ENCODE measurements at regions not wholly inside any gene's neighbourhood (a gene's known extent, or its start where the extent isn't known, plus 50 kb on each side); places are given as distances from the start of the nearest gene placed in this dataset.
"Not testable (repeated sequence)": the region's sequence is repeated elsewhere in the genome, so short reads cannot be mapped to it uniquely, and the experiment has no call there.

- no peak for DNase-seq (ENCODE audit: low read depth)
Measured at GRCh38 chr18:68400889-68401288, 314.0 kb downstream of the TMX3 start.

GRCh38 chr18:68399721-68400120 is 315.2 kb downstream of the TMX3 start:
- DNase-seq (ENCODE audit: low read depth): no peak
- no peak overlapping the region for H3K4me3 ChIP-seq (ENCODE audit: low read depth, low read length)
- no peak for TF ChIP-seq CTCF (IDR thresholded peaks at IDR 0.05; ENCODE audit: insufficient read depth, low read length)

More at GRCh38 chr18:68400889-68401288, 314.0 kb downstream of the TMX3 start:
- no peak for TF ChIP-seq CTCF (IDR thresholded peaks at IDR 0.05; ENCODE audit: insufficient read depth, low read length)
- no peak overlapping the region for H3K4me3 ChIP-seq (ENCODE audit: low read depth, low read length)

GRCh38 chr18:68397241-68398035 is 317.5 kb downstream of the TMX3 start:
- TF ChIP-seq CTCF (IDR thresholded peaks at IDR 0.05; ENCODE audit: insufficient read depth, low read length): no peak
- H3K4me3 ChIP-seq (ENCODE audit: low read depth, low read length): no peak overlapping the region
- DNase-seq (ENCODE audit: low read depth): peak; percentile 59

GRCh38 chr18:68394705-68395104 is 320.2 kb downstream of the TMX3 start:
- peak; percentile 16 for DNase-seq (ENCODE audit: low read depth)
- no peak overlapping the region for H3K4me3 ChIP-seq (ENCODE audit: low read depth, low read length)
- TF ChIP-seq CTCF (IDR thresholded peaks at IDR 0.05; ENCODE audit: insufficient read depth, low read length): no peak

- no peak overlapping the region for H3K4me3 ChIP-seq (ENCODE audit: low read depth, low read length)
- no peak for TF ChIP-seq CTCF (IDR thresholded peaks at IDR 0.05; ENCODE audit: insufficient read depth, low read length)
- no peak for DNase-seq (ENCODE audit: low read depth)
Measured at GRCh38 chr18:68391801-68392200, 323.1 kb downstream of the TMX3 start.

- peak; percentile 7 for DNase-seq (ENCODE audit: low read depth)
- TF ChIP-seq CTCF (IDR thresholded peaks at IDR 0.05; ENCODE audit: insufficient read depth, low read length): no peak
- no peak overlapping the region for H3K4me3 ChIP-seq (ENCODE audit: low read depth, low read length)
Measured at GRCh38 chr18:68387246-68387645, 327.7 kb downstream of the TMX3 start.

GRCh38 chr18:68383979-68384378 is 330.9 kb downstream of the TMX3 start:
- H3K4me3 ChIP-seq (ENCODE audit: low read depth, low read length); DNase-seq (ENCODE audit: low read depth): not testable (repeated sequence)
